Epidermal melanocyte (primary cell): ENCODE measurements at regions not wholly inside any gene's neighbourhood (a gene's known extent, or its start where the extent isn't known, plus 50 kb on each side); places are given as distances from the start of the nearest gene placed in this dataset.
"Not testable (repeated sequence)": the region's sequence is repeated elsewhere in the genome, so short reads cannot be mapped to it uniquely, and the experiment has no call there.

Experiments used
- DNase-seq: peaks from one replicate; pipeline ENCODE4 v3.0.0; 2011; ENCODE audit warnings: low spot score; ENCODE audit not compliant: insufficient read length

DNA sequence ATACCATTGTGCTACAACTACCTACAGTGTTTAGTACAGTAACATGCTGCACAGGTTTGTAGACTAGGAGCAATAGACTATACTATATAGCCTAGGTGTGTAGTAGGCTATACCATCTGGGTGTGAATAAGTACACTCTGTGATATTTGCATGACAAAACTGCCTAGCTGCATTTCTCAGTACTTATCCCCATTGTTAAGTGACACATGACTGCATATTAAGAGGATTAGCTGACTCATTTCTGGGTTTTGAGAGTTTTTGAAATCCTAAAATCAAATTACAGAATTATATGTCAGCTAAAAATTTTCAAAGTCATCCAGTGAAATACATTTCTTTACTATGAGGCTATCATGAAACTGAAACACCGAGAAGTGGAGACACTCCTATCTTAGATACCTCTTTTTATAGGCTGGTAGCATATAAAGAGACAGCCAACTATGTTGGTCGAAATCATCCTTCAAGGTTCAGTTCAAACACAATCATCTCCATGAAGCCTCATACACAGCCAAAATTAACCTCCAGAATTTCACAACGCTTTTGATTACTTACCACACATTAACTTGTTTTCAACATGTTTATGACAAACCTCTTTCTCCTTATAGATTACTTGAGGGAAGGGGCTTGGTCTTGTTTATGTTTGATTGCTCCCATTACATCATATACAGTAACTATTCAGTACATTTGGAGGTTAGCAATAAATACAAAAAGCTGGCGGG lies 89.8 kb upstream of the ANK3 start:
- DNase-seq = no peak

DNA sequence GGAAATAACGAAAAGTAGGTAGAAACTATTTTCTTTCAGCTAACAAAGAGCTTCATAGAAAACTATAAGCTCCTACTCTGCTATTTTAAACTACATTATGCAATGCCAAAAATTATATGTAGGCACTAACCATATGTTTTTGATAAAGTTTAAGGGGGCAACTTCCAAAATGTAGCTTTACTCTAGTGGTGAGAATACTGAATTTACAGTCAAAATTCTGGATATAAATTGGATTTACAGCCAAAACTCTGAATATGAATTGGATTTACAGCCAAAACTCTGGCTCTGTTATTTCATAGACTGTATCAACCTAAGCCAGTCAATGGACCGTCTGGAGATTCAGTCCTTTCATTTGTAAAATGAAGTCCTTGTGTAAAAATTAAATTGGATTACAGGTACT lies 86.8 kb upstream of the ANK3 start:
- DNase-seq = no peak

DNA sequence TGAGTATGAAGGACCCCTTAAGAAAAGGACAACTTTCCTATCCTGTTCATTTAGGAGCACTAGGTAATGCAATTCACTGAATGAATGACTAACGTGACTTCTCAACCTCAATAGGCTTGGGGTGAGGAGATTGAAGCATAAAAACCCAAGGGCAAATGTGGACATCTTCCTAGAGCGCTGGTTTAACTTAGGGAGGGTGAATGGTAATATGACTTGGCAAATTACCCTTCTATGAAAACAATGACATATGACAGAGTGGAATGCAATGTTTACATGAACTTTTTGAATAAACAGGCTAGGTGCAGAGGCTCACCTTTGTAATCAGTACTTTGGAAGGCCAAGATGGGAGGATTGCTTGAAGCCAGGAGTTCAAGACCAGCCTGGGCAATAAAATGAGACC lies 83.9 kb upstream of the ANK3 start:
- DNase-seq = no peak

DNA sequence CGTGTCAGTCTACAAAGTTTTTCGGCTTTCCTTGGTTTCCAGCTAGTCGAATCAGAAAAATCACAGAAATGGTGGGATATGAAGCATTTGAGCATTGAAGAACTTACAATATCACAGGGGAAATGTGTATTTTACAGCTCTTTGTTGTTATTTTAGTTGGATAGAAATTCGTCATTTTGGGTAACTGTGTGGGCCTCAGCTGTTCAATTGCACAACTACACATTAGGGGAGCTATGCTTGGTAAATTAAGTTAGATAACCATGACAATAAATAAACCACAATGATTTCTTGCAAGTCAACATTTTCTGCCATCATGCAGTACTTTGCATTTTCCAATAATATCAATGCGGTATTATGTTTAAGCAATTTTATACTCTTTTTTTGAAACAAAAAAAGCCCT lies 80.4 kb upstream of the ANK3 start:
- DNase-seq = no peak

DNA sequence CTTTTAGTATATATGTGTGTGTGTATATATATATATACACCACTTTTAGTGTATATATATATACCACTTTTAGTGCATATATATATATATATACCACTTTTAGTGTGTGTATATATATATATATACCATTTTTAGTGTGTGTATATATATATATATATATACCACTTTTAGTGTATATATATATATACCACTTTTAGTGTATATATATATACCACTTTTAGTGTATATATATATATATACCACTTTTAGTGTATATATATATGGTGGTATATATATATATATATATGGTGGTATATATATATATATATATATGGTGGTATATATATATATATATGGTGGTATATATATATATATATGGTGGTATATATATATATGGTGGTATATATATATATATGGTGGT lies 79.5 kb upstream of the ANK3 start:
- not testable (repeated sequence) for DNase-seq

DNA sequence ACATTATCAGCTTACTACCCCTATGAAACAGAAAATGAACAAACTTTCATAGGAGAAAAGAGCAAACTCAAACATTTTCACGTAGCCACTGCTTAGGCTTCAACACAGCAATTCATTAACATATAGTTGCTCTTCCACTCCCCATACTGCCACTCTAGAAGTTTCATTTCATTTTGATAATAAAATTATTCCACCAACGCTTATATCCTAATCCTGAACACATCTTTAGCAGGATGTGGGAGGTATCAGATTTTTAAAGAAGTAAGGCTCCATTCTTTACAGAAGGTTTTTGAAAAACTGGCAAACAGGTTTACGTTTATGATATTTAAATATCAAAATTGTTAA lies 77.5 kb upstream of the ANK3 start:
- DNase-seq = no peak

DNA sequence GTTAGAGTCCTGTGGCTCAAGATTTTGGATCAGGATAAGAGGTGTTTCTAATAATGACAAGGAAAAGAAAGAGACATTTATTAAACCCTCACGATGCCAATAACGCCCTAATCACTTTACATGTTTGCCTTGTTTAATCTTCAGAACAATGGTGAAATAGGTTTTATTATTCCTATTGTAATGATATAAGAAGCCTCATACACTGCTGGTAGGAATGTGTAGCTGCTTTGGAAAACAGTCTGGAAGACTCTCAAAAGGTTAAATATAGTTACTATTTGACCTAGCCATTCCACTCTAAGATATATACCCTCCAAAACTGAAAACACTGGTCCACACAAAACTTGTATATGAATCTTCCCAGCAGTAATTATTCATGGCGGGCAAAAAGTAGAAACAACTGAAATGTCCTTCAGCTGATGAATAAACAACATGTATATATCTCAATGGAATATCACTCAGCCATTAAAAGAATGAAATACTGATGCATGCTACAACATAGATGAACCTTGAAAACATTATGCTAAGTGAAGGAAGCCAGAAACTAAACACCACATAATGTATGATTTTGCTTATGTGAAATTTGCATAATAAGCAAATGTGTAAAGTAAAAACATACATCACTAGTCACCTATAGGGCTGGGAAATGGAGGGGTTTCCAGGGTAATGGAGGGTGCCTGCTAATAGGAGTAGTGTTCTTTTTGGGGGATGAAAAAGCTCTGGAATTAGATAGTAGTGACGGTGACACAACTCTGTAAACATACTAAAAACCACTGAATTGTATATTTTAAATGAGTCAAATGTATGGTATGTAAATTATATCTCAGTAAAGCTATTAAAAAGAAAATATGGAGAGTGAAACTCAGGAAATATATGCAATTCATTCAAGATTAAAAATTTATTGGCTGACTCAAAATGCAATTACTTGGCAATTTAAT lies 76.9 kb upstream of the ANK3 start:
- DNase-seq = no peak

DNA sequence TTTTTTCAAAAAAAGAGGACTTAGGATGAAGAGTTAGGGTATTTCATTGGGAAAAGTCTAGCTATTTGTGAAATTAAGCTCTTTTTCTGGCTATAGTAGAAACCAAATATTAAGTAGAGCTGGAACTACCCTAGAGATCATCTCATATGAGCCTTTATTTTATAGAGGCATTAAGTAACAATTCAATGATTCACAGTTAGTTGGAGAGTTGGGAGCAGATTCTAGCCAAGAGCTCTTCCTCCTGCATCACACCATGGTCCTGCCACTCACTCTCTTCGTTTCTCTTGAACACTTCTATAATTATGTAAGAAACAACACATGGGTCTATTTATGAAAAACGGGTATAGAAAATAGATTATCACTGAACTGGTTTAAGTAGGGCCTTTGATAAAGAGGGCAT lies 76.1 kb upstream of the ANK3 start:
- no peak for DNase-seq

DNA sequence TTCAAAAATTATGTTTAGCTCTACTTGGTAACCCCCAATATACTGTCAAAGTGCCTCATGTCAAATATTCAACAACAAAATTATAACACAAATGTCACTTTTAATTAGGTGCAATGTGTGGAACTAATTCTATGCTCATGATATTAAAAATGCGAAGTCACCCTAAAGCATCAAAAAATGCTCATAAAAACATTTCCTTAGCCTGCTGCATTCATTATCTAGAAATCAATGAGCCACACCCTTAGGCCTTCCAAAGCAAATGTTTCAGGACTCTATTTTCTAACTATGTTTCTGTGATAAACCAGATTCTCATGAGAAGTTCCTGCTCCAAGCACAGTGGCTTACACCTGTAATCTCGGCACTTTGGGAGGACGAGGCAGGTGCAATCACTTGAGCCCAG lies 75.0 kb upstream of the ANK3 start:
- DNase-seq = no peak

DNA sequence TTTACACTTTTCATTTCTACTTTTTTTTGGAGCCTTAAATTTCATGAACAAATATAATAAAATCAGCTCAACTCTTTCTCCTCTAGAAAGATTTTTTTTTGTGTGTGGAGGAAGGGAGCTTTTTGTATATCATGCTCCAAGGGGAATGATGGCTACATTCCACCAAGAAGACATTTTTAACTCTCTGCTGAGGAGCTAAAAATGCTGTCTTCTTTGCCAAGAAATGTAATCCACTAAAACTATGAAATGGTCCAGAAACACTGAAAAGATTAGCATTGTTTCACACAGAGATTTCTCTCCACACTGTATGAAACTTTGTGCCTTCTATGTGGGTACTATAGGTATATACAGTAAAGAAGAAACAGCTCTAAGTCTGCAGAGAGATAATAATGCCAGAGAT lies 74.1 kb upstream of the ANK3 start:
- no peak for DNase-seq

DNA sequence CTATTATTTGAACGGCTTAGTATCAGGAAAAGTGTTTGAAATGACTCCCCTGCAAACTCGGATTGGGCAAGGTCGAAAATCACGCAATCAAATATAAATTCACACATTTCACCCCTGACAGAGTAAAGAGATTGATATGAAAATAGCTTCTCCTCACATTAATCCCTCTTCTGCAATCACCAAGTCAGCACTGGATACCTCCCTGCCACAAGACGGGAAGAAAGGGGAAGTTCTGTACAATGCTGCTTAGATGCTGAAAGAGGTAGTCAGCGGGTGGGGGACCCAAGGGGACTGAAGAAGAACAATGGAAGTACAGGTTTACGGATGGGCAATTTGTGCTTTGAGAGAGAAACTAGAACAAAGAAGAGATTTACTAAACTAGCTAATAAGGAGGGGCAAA lies 72.0 kb upstream of the ANK3 start:
- no peak for DNase-seq

DNA sequence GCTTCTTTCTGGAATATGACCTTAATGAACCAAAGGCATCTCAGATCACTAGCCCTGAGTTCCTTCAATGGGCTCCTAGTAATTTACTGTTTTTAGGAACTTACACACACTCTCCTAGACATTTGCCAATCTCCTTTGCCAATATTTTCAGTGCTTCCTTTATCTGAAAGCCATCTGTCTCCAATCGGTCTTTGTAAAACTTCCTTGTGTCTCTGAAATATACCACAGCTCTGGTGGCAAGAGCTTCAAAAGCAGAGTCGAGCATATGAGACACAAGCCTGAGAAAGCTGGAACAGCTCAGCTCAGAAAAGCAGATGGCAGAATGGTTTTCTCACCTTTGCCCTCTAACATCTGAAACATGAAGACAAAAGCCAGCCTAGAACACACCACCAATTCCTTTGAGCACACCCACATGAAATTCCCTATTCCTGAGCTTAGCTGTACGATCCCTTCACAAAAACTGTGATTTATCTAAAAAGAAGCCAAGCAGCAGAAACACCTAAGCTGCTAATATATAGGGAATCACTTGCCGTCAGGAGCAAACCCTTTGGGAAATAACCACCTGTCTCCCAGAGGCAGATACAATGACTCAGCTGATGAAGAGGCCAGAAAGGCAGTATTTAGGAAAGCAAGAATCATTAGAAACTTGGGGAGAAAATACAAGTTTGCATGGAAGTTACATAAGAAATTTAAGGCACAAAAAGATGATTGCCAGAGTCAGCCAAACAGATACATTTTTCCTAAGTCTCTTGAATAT lies 70.2 kb upstream of the ANK3 start:
- no peak for DNase-seq

DNA sequence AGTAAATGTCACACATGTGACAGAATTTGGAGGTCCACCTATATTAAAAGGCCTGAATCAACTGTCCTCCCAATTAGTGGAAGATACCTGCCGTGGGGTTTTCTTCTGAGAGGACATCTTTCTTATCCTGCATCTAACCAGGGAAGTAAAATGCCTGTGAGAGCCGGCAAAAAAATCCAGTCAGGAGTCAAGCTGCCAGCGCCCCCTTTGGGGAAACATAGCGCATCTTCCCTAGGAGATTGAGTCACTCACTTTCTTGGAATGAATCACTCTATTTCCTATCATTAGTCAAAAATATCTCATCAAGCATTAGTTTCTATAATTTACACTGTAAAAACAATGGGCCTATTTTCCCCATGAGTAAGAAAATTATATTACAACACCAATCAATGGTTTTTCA lies 66.4 kb upstream of the ANK3 start:
- DNase-seq = no peak

DNA sequence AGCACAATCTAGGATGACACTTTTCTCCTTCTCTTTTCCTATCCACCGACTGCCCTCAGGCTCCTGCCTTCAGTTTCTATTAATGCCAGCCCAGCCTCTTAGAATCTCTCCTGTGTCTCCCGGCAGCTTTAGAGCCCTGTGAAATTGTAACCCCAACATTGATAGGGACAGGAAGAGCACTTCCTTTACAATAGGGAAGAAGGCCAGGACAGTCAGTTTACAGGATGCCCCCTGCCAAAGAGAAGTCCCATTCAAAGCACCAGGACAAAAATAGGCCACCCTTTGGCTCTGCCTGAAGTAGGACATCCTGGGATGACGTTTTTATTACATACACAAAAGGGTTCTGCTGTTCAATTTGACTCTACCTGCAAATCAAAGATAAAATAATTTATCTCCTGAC lies 64.7 kb upstream of the ANK3 start:
- no peak for DNase-seq

DNA sequence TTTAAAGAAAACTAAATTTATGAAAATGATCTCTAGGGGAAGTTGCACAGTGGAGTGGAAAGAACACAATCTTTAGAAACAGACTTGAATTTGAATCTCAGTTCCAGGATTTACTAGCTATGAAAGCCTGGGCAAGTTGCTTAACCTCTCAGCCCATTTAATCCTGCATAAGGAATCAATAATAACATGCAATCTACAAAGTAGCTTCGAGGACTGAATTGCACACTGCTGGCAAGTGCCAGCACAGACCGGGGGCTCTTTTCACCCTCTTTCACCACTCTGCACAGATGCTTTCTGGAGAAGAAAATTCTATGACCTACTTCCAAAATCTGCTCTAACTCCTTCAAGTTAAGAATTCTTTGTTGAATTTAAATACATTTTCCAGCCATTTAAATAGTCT lies 63.4 kb upstream of the ANK3 start:
- no peak for DNase-seq

DNA sequence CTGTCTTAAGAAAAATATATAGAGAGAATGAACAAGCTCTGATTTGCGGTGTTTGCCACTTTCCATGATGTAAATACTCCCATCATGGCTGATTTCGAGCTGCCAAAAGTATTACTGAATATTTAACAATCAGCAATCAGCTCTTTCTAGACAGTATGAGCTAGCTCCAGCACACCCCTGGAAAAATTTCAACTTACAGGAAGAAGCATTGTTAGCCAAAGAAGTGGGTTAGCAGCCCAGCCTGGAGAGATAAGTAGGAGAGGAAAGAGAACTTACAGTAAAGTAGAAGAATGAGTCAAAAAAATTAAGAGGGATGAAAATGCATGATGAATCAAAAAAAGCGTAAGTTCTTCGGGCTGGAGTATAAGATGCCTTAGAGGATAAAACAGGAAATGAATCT lies 60.6 kb upstream of the ANK3 start:
- no peak for DNase-seq

DNA sequence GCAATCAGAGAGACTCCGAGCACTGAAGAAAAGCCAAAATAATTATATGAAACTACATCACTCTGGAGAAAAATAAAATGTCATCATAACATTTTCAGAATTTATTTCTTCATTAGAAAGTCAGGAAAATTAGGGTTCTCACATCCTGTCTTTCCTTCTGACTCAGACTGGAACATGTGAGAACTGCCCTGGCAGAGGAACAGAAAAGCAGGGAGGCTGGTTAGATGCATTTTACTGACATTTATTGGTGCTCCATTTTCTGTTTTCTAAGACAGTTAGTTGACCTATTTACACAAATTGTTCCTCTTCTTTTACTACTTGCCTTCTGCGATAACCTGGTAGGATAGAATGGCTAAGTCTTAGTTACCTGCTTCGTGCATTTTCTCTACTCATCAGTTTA lies 58.6 kb upstream of the ANK3 start:
- no peak for DNase-seq

DNA sequence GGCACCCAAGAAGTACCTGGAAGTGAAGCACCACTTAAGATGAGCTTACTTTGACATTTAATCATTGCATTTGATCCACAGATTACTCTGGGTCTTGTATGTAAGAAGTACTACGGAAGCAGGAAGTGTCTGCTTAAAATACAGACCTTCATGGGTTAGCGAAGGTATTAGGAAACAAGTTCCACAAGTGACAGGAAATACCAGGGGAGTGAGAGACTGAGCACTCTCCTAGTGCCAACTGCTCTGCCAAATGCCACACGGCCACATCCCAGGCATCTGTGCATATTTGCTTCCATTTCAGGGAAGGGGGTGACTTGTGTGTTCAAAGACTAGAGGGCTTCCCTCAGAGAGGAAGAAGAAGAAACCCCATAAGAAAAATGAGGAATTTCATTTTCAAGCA lies 57.2 kb upstream of the ANK3 start:
- DNase-seq = no peak

DNA sequence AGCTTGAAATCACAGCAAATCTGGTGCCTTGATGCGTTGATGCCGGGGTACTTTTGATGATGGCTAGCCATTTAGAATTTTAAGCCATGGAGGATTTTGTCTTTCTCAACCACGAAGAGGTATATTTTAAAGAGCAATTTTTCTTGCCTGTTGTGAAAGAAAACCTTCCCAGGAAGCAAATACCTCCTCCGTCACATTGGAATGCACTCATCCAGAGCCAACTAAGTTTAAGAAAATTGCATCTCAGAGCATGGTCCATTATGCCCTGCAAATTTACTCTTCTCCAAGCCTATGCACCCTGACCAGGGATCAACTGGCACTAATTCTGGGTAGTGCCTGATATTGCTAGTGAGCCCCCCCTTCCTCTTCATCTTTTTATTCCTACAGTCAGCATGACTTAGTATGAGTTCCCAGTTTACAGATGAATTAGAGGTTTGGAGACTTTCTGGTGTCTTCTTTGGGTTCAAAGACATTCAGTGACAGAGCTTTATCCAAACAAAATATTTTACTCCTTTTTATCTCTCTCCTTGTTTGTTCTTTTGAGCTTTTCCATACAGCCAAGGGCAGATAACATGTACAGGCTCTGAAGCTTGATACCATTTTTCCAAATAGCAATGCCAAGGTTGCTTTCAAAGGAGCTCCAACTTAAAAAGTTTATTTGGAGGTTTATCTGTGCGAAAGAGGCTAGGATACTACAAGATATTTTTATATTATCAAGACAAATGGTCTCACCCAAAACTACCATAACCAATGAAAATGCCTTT lies 56.6 kb upstream of the ANK3 start:
- no peak for DNase-seq

DNA sequence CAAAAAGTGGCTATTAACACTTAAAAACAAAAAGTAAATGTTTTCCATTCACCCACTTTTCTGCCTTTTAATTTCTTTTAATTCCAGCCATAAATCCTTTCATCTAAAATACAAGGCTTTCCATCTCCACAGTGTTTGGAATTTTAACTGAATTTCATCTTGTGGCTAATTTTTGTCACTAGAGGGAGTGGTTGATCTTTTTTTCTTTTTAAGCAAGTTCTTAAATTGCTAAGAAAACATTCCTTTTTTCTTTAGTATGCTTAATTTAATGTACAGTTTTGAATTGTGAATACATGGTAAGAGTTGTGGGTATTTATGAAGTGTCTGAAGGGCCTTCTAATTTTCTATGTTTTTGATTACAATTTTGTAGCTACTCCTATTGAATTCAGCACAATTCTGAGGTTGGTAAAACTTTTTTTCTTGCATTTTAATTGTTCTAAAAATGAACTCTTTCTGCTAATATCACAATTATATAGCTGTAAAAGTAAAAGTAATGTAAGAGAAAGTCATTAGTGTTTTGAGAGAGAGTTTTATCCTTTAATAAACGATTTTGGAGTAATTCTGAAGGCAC lies 54.9 kb upstream of the ANK3 start:
- no peak for DNase-seq

DNA sequence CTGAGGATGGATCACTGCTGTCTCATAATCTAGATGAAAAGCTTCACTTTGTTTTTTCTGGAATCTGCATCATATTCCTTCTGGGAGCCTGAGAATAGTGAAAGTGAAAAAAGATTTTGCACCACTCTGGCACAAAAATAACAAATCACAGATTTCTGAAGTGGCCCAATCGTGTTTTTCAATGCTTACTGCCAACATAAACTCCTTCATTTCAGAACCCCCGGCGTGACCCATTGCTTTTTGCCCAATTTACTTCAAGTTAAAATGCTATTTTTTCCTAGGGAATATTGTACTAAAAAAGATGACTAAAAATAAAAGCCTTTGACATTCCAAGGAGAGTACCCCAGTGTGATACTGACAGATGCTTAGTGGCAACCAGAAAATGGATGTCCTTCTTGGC lies 53.7 kb upstream of the ANK3 start:
- DNase-seq = no peak
